GM12878 (cell line): ENCODE measurements at regions not wholly inside any gene's neighbourhood (a gene's known extent, or its start where the extent isn't known, plus 50 kb on each side); places are given as distances from the start of the nearest gene placed in this dataset.

ENCODE experiments used
- ATAC-seq: fragments of 200-7000 bp; cut with Tn5 transposase; 3 replicates; pipeline ENCODE4 v1.9.1; 2020; ENCODE audit warnings: mild to moderate bottlenecking, moderate library complexity
- BruUV-seq: library from RNA; stranded (reverse); fragments of 400-500 nt; replicated peaks from 2 replicates; lab custom pipeline; 2021; lab: Mats Ljungman, UMichigan
- CTCF ChIA-PET: fragments of 300-600 bp; sonication (Branson Sonifier 250); formaldehyde crosslinking; extraction: SDS; loops from one replicate; lab custom pipeline; 2021; ENCODE audit warnings: inconsistent platforms; lab: Yijun Ruan, JAX
- POLR2A ChIA-PET: fragments of 350-600 bp; formaldehyde crosslinking; extraction: SDS; loops from one replicate; lab custom pipeline; 2021; ENCODE audit warnings: inconsistent platforms; lab: Charles Lee
- RAD21 ChIA-PET: fragments of 300-600 bp; sonication (Branson Sonifier 250); formaldehyde crosslinking; loops from one replicate; lab custom pipeline; 2023; ENCODE audit warnings: antibody characterized with exemption; ENCODE audit not compliant: unreplicated experiment; lab: Charles Lee
- SMC1A ChIA-PET: fragments of 300-600 bp; sonication (Branson Sonifier 250); formaldehyde crosslinking; loops from one replicate; lab custom pipeline; 2023; ENCODE audit not compliant: unreplicated experiment, uncharacterized antibody; lab: Charles Lee
- DNase-seq: peaks from one replicate; pipeline ENCODE4 v3.0.0-alpha.2; 2011; ENCODE audit warnings: low read depth, low spot score
- FAIRE-seq: peaks from 3 replicates; lab custom pipeline; 2011; peaks lifted over from hg19 to GRCh38; lab: Jason Lieb, UNC
- H2AFZ ChIP-seq: 2 replicates; pipeline ENCODE4 v1.6.0; 2011; ENCODE audit warnings: low read depth, low read length, control low read depth; ENCODE audit not compliant: control insufficient read depth
- H3K27ac ChIP-seq: 2 replicates; pipeline ENCODE4 v1.5.1; 2011; ENCODE audit warnings: control low read depth; ENCODE audit not compliant: control insufficient read depth, insufficient read depth
- H3K27me3 ChIP-seq, 2 experiments: replicated peaks in 1 of 2; 2 replicates each; pipeline versions ENCODE4 v1.6.0 to v1.6.1; 2011; ENCODE audit warnings: low read length in 1 of 2; ENCODE audit not compliant: control insufficient read depth in 2 of 2, insufficient read depth in 2 of 2
- H3K36me3 ChIP-seq, 2 experiments: 2 replicates each; pipeline ENCODE4 v1.5.1; 2011; ENCODE audit warnings: low read length in 1 of 2; ENCODE audit not compliant: control insufficient read depth in 2 of 2, insufficient read depth in 2 of 2
- H3K4me1 ChIP-seq: 2 replicates; pipeline ENCODE4 v1.6.1; 2011; ENCODE audit warnings: mild to moderate bottlenecking, low read length, moderate library complexity, mixed read lengths; ENCODE audit not compliant: control insufficient read depth, insufficient read depth
- H3K4me2 ChIP-seq: 2 replicates; pipeline ENCODE4 v1.6.0; 2011; ENCODE audit warnings: control low read depth; ENCODE audit not compliant: control insufficient read depth, insufficient read depth
- H3K4me3 ChIP-seq: fragments of 200-600 bp; sonication (generic); 2 replicates; pipeline ENCODE4 v1.5.1; 2016
- H3K79me2 ChIP-seq: 2 replicates; pipeline ENCODE4 v1.6.0; 2011; ENCODE audit warnings: low read length; ENCODE audit not compliant: control insufficient read depth, insufficient read depth
- H3K9ac ChIP-seq: 2 replicates; pipeline ENCODE4 v1.8.0; 2011; ENCODE audit warnings: low read length, control low read depth, mixed read lengths; ENCODE audit not compliant: control insufficient read depth, insufficient read depth
- H3K9me3 ChIP-seq: replicated peaks from 3 replicates; pipeline ENCODE4 v1.5.1; 2011; ENCODE audit warnings: mild to moderate bottlenecking, low read length; ENCODE audit not compliant: control insufficient read depth, insufficient read depth
- H4K20me1 ChIP-seq: 2 replicates; pipeline ENCODE4 v1.6.0; 2011; ENCODE audit not compliant: control insufficient read depth, insufficient read depth
- ATF2 ChIP-seq: IDR thresholded peaks from 2 replicates; pipeline ENCODE4 v1.6.1; 2012; ENCODE audit warnings: low read length, inconsistent platforms
- GATAD2B ChIP-seq: fragments of 450-650 bp; conservative IDR thresholded peaks from 2 replicates; pipeline ENCODE4 v1.6.1; 2017; ENCODE audit warnings: low read depth, mild to moderate bottlenecking, moderate library complexity
- HDAC6 ChIP-seq: fragments of 200-600 bp; sonication (generic); IDR thresholded peaks from one replicate; pipeline ENCODE4 v1.8.0; 2017; ENCODE audit warnings: antibody characterized with exemption; ENCODE audit not compliant: unreplicated experiment
- HDGF ChIP-seq: fragments of 450-650 bp; IDR thresholded peaks from 2 replicates; pipeline ENCODE4 v1.6.1; 2016; ENCODE audit warnings: antibody characterized with exemption
- HSF1 ChIP-seq: fragments of 150-350 bp; IDR thresholded peaks from 2 replicates; pipeline ENCODE4 v1.6.1; 2014; ENCODE audit warnings: mild to moderate bottlenecking, low read depth, low read length
- NR2F1 ChIP-seq: fragments of 450-650 bp; conservative IDR thresholded peaks from 2 replicates; pipeline ENCODE4 v1.6.1; 2017; ENCODE audit warnings: mild to moderate bottlenecking
- RB1 ChIP-seq: fragments of 450-650 bp; formaldehyde crosslinking; IDR thresholded peaks from 2 replicates; pipeline ENCODE4 v1.6.1; 2017; ENCODE audit warnings: mild to moderate bottlenecking, borderline replicate concordance
- STAT3 ChIP-seq: IDR thresholded peaks from 2 replicates; pipeline ENCODE4 v1.6.1; 2011; ENCODE audit warnings: low read depth, low read length, improper control_type of control experiment
- SUPT20H ChIP-seq: IDR thresholded peaks from 2 replicates; pipeline ENCODE4 v1.6.1; 2011; ENCODE audit warnings: low read depth, mild to moderate bottlenecking, low read length, moderate library complexity, borderline replicate concordance; ENCODE audit not compliant: control insufficient read depth
- SUZ12 ChIP-seq: fragments of 200-600 bp; sonication (generic); IDR thresholded peaks from one replicate; pipeline ENCODE4 v1.6.1; 2018; ENCODE audit warnings: antibody characterized with exemption, mild to moderate bottlenecking; ENCODE audit not compliant: unreplicated experiment
- TAF1 ChIP-seq: IDR thresholded peaks from 2 replicates; pipeline ENCODE4 v1.6.1; 2011; ENCODE audit warnings: mild to moderate bottlenecking, low read depth, low read length, borderline replicate concordance
- ZBTB11 ChIP-seq: fragments of 450-650 bp; formaldehyde crosslinking; IDR thresholded peaks from 2 replicates; pipeline ENCODE4 v1.5.0; 2022; ENCODE audit warnings: mild to moderate bottlenecking, missing genetic modification characterization
- ZNF207 ChIP-seq: fragments of 450-650 bp; IDR thresholded peaks from 2 replicates; pipeline ENCODE4 v1.6.1; 2014; ENCODE audit warnings: antibody characterized with exemption, mild to moderate bottlenecking, borderline replicate concordance
- ZNF384 ChIP-seq: IDR thresholded peaks from 2 replicates; pipeline ENCODE4 v1.6.1; 2012; ENCODE audit warnings: low read depth, mild to moderate bottlenecking, low read length, improper control_type of control experiment, borderline replicate concordance
- ZNF622 ChIP-seq: fragments of 450-650 bp; IDR thresholded peaks from 2 replicates; pipeline ENCODE4 v1.6.1; 2017; ENCODE audit warnings: mild to moderate bottlenecking, inconsistent platforms
- WGBS: methylation state at CpG from one replicate; pipeline ENCODE4 v1.1.6; 2016; ENCODE audit warnings: low lambda C conversion rate; ENCODE audit not compliant: insufficient replicate concordance, insufficient coverage; ENCODE audit errors: missing lambda C conversion rate; 5-methylcytosine and 5-hydroxymethylcytosine counted together
- in situ Hi-C: fragments of 300-500 bp; cut with MboI; formaldehyde crosslinking; loops from 9 replicates; pipeline ENCODE4 v1.14.3; 2018; ENCODE audit warnings: mixed read lengths
- intact Hi-C: fragments of 100-400 bp; cut with micrococcal nuclease; formaldehyde crosslinking; loops from one replicate; pipeline ENCODE4 v1.14.2; 2022; ENCODE audit not compliant: unreplicated experiment
- TF ChIP-seq, protein P1 (sequence below): fragments of 450-650 bp; IDR thresholded peaks from 2 replicates; pipeline ENCODE4 v1.6.1; 2017; ENCODE audit warnings: mild to moderate bottlenecking, moderate library complexity

GRCh38 chr7:52209614-52210013 lies 825.8 kb upstream of the POM121L12 start:
- no peaks in the 10 kb centered on the region for H3K4me1 ChIP-seq
- no peak overlapping the region for H3K4me3 ChIP-seq
- no peaks in the 10 kb centered on the region for H4K20me1 ChIP-seq
- no TSS peak for BruUV-seq
- ChIA-PET RAD21 (no interaction called here), CTCF (no interaction called here), POLR2A (no interaction called here), SMC1A (no interaction called here)
- no peaks in the 10 kb centered on the region for H3K79me2 ChIP-seq
- FAIRE-seq, result no peak
- H3K36me3 ChIP-seq, result no peaks in the 10 kb centered on the region
- in situ Hi-C loops (no loop called here), intact Hi-C loops (no loop called here)
- no peak overlapping the region for H3K27ac ChIP-seq
- no peaks in the 10 kb centered on the region for H3K27me3 ChIP-seq
- no peak overlapping the region for H2AFZ ChIP-seq
- no peak for DNase-seq
- H3K4me2 ChIP-seq, result no peak overlapping the region
- ATAC-seq, result no peak
- H3K9ac ChIP-seq, result no peak overlapping the region
- H3K9me3 ChIP-seq, result no peaks in the 10 kb centered on the region
- WGBS, result 50% methylated on average over 2 of the region's 2 CpGs
- TF ChIP-seq SUZ12 (no peak), ZNF207 (no peak), HDAC6 (no peak), TAF1 (no peak), SUPT20H (no peak), STAT3 (no peak), ZBTB11 (no peak), HSF1 (no peak), ZNF384 (no peak), RB1 (no peak), ZNF622 (no peak), NR2F1 (no peak), ATF2 (no peak), HDGF (no peak), GATAD2B (no peak)
- TF ChIP-seq, protein P1, sequence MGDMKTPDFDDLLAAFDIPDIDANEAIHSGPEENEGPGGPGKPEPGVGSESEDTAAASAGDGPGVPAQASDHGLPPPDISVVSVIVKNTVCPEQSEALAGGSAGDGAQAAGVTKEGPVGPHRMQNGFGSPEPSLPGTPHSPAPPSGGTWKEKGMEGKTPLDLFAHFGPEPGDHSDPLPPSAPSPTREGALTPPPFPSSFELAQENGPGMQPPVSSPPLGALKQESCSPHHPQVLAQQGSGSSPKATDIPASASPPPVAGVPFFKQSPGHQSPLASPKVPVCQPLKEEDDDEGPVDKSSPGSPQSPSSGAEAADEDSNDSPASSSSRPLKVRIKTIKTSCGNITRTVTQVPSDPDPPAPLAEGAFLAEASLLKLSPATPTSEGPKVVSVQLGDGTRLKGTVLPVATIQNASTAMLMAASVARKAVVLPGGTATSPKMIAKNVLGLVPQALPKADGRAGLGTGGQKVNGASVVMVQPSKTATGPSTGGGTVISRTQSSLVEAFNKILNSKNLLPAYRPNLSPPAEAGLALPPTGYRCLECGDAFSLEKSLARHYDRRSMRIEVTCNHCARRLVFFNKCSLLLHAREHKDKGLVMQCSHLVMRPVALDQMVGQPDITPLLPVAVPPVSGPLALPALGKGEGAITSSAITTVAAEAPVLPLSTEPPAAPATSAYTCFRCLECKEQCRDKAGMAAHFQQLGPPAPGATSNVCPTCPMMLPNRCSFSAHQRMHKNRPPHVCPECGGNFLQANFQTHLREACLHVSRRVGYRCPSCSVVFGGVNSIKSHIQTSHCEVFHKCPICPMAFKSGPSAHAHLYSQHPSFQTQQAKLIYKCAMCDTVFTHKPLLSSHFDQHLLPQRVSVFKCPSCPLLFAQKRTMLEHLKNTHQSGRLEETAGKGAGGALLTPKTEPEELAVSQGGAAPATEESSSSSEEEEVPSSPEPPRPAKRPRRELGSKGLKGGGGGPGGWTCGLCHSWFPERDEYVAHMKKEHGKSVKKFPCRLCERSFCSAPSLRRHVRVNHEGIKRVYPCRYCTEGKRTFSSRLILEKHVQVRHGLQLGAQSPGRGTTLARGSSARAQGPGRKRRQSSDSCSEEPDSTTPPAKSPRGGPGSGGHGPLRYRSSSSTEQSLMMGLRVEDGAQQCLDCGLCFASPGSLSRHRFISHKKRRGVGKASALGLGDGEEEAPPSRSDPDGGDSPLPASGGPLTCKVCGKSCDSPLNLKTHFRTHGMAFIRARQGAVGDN, result no peak
